Left hindlimb (tissue), 1 donor: ENCODE measurements at regions not wholly inside any gene's neighbourhood (a gene's known extent, or its start where the extent isn't known, plus 50 kb on each side); places are given as distances from the start of the nearest gene placed in this dataset.

Experiments used
- DNase-seq: peaks from one replicate; pipeline ENCODE4 v3.0.0-alpha.2; 2018

DNA sequence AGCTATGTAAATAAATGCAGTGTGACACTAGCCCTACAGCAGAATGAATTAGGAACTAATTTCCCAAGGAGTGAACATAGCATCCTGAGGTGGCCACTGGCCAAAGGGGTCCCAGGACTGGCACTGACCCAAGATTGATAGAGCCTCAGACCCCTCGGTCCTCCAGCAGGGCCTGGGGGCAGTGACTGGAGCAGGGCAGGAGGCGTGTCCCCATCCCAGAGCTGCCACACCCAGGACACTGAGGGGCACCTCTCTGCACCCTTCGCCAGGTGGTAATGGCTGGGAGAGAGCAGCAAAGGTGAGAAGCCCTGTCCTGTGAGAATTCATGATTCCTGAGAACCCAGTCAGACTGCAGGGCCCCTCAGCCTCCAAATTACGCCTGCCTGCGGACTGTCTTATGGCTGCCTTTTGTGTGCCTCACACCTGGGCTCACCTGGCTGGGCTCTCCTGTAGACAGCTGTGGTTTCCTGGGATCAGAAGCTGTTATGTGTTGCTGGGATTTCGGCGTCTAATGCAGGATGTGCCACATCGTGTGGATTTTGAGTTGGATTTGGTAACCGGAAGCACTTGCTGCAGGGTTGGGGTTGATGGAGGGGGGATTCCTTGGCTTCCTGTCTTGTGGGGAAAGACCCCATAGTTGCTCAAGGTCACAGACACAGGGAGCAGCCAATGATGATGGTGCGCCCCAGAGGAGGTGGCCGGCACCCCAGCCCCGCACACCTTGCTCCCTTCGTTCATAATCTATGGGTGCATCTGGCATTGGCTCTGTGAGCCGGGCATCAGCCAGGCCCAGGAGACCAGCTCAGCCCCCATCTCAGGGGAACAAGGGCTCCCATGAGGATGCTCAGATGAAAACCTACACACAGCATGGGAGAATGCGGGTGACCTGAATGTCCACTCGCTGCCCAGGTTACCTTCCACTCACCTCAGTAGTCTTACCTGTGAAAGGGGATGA lies 582.9 kb downstream of the BRD1 start:
- no peak for DNase-seq

DNA sequence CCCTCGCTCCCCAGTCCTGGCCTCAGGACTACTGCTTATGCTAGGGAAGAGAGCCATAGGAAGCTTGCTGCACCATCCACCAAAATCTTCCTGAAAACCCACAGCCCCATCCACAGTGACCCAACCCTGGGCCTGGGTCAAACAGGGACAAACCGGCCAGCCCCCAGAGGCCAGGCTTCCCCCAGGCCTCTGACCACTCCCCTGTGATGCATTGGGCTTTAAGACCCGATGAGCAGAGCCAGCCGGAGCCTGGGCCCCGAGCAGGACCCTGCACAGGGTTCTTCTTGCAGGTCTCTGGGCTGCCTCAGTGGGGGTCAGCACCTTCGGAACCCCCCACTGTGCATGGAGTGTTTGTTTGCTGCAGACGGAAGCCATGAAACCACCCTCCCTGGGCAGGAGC lies 583.7 kb downstream of the BRD1 start:
- DNase-seq, result no peak

DNA sequence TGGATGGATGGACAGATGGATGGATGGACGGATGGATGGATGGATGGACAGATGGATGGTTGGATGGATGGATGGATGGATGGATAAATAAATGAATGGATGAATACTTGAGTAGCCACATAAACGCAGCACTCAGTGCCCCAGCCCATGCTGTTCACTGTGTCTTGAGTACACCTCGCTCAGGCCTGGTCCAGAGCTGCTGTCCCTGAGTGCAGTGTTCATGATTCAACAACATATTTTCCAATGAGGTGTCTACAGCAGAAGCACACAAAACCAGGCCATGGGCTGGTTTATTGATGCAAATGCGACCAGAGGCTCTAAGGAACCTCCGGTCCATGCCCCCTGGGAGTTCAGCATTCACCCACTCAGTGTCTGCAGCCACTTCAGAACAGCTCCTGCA lies 584.3 kb downstream of the BRD1 start:
- DNase-seq, result no peak

DNA sequence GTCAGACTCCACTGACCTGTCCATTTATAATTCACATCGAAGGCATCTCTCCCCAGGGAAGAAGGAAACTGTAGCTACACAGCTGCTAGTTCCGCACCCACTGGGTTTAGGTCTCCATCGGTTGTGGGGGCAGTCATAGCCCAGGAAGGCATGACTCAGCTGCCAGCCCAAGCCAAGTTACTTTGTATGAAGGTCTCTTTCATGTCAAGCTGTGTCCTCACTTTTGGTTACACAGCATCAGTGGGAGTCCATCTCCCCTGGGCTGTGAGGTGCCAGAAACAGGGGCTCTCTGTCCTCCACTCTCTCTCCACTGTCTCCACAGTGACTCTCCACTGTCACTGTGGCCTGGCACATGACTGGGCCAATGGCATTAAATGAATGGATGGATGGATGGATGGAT lies 585.2 kb downstream of the BRD1 start:
- DNase-seq, result no peak

DNA sequence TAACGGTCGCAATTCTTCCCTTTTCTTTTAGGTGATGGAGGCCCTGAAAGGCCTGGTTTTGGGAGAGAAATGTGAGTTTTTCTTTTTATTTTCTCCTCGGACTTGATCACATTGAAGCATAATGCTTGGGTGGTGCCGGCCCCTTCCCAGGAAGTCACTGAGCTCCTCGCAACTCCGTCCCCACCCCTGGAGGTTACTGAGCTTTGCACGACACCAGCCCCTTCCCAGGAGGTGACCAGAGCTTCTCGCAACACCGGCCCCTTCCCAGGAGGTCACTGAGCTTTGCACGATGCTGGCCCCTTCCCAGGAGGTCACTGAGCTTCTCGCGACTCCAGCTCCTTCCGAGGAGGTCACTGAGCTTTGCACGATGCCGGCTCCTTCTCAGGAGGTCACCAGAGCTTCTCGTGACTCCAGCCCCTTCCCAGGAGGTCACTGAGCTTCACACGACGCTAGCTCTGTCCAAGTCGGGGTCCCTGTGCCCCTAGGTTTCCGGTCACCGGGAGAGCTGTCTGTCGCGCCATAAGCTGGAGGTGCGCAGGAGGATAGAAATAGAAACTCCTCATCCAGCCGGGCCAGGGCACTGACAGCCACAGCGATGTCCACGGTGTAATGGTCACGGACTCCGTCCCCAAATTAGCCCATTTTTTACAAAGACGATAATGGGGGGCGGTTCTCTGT lies 586.4 kb downstream of the BRD1 start:
- no peak for DNase-seq

DNA sequence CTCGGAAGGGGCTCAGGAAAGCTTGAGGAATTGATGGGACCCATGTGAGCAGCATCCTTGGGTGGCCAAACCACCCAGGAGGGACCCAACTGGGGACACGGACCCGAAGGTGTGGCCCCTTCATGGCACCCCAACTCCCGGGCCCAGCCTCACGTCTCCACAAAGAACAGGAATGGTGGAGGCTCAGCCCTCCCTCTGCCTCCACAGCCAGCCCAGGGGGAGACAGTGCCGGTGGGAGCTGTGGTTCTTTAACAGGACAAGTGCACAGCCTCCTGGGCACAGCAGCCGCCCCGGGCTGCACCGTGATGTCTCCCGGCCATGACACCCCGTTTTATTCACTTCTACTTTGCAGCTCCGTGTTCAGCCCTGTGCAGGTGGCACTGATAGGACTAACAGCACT lies 587.2 kb downstream of the BRD1 start:
- no peak for DNase-seq

DNA sequence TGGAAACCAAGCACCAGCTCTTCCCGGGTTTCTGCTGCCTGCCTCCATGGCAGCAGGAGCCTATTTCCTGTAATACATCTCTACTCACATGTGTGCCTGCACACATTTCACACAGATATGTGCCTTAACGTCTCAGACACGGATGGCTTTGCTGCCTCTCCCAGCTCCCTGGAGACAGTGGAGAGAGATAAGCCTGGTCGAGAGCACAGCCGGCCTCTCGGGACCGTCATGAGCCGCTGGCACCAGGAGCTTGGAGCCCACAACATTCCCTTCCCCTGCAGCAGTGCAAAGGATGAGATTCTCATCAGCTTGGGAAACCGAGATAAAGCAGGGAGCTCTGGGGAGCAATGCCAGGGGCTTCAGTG lies 587.7 kb downstream of the BRD1 start:
- no peak for DNase-seq

DNA sequence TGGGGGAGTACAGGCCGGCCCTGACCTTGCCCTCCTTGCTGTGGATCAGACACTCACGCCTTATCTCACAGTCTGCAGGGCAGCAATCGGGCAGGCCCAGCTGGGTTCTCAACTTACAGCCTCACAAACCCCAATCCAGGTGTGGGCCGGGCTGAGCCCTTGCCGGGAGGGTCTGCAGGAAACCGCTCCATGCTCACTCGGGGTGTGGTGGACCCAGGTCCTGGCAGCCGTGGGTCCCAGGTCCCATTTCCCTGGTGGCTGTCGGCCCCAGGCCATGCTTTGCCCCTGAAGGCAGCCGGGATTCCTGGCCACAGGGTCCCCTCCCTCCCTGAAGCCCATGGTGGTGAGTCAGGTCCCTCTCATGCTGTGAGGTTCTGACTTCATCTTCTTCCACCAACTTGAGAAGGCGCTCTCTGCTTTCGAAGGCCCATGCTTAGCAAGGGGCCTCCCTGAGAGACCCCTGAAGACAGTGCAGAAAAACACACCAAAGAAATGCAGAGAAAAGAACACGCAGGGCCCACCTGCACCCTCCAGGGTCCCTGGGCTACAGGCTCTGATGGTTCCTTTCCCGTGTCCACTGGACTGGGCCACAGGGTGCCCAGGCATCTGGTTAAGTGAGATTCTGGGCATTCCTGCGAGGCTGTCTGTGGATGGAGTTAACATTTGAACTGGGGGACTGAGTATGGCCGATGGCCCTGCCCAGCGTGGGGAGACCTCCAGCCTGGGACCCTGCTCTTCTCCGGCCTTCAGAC lies 588.2 kb downstream of the BRD1 start:
- DNase-seq, result no peak

DNA sequence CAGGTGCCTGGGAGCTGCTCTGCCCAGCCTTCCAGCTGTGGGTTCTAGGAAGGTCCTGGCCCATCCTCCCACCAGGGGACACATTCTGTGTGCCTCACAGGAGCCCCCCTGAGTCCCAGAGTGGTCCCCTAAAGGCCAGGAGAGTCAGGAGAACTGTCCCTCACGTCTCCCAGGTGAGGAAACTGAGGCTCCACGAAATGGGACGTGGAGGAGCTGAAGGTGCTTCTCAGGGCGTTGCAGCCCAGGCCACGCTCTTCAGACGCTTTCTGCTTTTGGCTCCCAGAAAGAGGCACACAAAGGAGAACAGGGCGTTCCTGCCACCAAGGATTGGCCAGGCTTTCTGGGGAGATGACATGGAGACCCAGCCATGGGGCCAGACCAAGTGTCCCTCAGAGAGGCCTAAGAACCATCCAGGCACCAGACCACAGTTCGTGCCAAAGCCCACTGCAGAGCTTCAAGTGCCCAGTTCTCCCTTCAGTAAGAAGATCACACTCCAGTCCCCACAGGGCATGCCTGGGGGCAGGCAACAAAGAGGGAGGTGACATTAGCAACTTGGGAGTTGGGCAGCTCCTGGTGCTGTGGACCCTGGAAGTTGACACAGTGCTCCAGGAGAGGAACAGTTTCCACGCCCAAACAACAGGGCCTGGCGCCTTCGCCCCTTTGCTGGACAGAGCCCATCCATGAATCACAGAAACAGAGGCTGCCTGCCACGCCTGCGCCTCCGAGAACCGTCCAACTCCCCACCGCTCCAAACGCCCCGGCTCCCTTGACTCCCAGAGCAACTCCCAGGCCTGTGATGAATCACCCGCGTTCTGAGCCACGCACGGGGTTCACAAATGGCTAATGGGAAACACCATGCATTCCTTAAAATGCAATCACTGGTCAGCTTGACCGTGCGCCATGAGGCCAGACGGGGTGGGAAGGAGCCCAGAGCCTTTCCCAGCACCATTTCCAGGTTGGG lies 589.2 kb downstream of the BRD1 start:
- DNase-seq, result no peak

DNA sequence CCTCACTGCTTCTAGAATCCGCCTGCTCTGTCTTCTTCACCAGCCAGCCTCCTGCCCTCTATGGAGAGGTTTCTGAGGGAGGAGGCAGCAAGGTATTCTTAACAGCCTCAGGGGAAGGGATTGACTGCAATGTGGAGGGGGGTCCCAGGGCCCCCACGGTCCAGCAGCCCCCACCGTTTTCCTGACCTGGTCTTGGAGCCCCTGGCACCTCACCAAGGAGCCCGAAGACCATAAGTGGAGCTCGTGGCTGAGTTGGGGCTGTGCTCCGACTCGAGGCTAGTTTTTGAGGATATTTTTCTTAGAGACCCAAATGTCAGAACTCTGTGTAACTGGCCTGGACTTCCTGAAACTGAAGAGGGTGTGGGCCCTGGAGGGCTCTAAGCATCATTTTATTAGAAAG lies 590.0 kb downstream of the BRD1 start:
- DNase-seq, result no peak

DNA sequence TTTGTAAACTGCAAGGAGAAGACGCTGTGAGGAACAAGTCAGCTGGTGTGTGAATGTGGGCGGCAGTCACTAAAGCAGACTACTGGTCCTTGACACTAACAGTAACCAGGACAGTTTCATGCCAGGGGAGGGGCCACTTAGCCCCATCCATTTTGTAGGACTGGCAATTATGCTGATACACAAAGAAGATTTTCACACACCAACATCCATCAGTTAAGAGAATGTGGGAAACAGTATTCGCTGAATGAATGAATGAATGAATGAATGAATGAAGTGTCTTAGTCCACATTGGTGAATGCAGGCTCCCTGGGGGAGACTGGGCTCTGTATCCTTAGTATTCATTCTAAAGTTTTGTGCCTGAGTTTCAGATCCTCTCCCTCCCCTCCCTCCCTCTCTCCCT lies 590.4 kb downstream of the BRD1 start:
- no peak for DNase-seq

DNA sequence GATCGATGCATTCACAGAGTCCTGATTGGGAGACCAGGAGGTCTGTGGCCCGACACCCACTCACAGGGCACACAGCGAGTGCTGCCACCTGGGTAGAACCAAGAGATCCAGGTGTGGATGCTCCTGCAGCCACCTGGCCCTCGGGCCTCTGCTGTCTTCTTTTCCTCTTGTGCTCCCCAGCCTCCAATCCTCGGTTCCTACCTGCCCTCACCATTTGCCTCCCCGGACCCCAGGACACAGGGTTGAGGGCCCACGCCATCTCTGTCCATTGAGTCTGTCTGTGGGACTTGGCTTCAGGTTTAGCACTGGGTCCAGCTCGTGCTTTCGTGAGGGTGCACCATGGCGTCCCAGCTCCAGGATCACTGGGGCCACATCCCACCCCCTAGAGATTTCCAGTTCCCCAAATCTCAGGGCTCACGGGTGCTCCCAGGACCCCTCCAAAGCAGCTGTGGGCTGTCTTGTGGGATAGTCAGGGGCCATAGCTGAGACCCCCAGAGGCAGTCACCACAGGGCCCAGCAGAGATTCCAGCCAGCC lies 591.1 kb downstream of the BRD1 start:
- no peak for DNase-seq

DNA sequence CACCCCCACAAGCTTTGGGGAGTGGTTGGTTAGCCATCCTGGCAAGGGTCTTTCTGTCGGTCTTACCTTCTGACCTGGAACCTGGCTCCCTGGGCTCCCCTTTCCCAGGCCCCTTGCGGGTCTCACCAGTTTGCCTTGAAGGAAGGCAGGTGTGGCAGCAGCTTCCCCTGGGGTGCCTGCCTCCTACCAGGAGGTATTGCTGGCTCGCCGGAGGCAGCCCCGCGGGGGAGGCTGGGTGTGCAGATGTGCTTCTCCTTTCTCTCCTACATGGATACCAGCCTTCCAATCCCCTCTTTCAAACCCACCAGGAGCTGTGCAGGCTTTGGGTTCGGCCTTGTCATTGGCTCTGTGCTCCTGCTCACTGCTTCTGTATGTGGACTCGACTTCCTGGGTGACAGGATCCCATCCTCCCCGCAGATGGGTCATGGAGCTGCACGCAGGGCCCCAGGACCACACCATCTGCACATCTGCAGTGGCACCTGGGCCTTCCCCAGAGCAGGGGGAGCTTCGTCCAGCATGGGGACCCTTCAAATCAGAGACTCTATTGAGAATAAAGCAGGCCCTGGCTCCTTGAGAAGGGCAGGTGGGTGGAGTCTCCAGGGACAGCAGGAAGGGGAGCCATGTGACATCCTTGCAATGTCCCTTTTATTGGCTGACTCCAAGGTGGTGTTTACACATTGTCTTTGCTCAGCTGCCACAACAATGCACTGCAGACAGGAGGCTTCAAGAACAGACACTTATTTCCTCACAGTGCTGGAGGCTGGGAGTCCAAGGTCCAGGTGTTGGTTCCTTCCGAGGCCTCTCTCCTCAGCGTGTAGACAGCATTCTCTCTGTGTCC lies 592.0 kb downstream of the BRD1 start:
- DNase-seq, result no peak

DNA sequence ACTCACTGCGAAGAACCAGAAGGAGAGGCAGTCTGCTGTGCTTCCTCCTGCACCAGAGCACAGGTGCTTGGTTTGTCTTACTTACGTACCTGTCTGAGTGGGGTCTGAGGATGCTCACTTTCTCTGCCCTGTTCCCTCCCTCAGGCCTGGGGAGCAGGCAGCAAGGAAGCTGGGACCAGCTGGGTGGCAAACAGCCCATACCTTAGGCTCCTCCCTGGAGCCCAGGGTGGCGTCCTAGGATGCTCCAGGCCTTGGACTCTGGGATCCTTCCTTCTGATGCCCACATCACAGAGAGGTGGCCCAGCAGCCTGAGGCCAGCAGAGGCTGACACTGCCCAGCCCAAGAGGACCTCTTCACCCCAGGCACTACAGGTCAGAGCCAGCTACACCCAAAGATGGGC lies 593.2 kb downstream of the BRD1 start:
- DNase-seq, result no peak

DNA sequence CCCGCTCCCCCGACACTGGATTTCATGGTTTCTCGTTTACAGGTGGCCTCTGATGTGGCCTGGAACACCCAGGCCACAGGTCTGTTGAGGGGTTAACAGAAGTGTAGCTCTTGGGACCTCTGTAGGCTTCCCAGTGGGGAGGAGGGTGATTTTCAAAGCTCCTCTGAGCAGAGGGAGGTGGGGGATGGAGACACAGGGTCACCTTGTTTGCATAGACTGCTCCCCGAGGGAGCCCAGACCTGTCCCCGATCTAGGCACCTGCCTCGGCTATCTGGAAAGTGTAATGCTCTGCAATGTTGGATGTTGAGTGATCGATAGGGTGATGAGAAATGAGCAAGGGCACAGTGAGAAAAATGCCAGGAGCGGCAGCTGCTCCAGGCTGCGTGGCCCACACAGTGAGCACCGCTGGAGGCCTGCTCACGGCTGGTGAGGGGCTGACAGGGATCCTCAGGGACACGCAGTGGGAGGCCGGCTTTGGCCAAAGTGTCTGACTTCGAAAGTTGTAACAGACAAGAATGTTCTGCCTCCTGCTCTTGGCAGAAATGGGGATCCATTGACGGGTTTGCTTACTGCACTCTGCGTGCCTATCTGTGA lies 594.1 kb downstream of the BRD1 start:
- no peak for DNase-seq

DNA sequence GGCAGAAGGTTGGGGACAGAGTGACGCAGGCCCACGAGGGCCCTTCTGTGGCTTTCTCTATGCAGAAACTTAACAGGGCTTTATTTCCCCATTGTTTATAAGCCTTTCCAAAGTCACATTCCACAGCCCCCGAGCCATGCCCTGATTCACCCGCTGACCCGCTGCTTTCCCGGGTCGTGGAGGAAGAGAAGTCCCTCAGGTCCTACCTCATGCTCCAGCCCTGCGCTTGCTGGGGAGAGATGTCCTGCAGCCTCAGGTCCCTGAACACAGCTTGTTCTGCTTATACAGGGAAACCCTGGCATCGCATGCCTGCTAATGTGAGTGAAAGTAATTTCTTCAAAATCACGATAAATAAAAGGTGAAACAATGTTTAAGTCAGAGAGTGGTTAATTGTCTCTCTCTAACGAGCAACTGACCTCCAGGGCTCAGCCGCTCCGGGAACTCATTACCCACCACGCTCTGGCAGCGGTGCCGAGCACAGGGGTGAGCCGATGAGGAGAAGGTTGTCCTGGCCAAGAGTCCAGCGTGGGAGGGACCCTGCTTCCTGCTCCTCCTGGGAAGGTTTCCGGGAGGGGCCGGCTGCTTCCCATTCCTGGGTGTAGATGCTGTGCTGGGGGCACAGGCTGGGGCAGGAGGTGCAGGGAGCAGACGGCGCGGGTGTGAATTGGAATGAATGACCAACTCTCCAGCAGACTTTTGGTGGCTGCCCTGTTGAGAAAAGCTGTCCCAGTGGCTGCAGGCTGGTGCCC lies 595.2 kb downstream of the BRD1 start:
- DNase-seq, result no peak

DNA sequence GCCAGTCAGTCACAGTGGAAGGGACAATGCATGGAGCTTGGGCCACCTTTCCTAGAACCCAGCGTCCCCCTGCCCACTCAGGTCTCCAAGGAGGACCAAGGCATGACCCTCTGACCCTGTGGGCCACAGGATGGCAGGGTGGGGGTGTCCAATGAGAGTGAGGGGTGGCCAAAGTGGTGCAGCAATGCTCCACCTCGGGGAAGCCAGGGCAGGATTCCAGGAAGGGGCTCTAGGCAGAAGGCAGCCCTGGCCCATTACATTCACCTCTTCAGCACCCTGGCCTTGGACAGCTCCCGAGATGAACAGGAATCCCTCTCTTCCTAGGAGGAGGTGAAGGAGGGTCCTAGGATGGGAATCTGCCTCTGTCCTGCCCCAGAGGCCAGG lies 597.5 kb downstream of the BRD1 start:
- no peak for DNase-seq

DNA sequence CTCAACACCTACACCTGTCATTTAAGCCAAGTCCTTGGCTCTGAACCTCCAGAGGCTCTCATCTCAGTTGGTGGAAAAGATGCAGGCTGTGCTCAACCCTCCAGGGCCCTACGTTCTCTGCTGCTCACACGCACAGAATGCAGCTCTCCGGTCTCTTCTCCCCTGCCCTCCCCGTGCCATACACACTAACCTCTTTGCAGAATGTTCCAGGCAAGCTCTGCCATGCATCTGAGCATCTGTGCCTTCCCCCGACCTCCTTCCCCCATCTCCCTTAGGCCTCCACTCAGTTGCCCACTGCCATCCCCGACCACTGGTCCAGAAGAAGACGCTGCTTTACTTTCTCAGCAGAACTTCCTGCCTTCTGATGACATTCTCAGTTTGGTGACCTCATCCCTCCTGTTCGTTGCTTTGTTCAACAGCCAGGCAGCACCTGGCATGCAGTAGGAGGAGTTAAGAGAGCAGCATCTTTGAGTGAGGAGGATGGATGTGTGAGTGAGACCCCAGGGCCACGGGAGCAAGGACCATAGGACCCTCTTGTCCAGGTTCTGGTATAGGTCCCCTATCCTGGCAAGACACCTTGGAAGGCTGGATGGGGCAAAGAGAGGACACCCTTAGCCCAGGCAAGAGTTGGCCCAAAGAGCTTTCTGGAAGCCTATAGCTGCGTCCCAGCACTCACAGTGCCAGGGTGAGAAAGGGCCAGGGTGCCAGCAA lies 598.0 kb downstream of the BRD1 start:
- DNase-seq, result no peak

DNA sequence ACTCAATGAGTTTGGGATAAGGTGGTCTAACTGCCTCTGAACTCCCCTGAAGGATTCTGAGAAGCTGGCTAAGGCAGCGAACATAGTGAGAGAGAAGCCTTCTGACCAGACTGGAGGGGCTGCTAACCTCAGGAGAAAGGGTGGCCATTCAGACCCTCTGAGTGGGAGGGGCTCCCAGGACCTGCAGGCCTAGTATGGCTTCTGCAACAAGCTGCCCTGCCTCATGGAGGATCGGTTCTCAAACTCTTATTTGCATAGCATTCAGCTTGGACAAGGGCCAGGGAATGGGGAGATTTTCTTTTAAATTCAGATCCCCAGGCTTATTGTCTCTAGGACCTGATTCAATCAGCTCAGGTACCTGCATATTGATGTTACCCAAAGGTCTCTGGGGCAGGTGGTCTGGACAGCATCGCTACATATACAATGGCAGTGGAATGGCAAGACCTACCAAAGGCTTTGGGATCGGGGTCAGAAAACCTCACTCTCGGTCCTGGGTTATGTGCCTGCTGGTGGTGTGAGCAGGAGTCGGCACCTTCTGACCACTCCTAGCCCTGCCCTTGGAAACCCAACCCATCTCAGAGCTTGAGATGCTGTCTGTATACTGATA lies 599.1 kb downstream of the BRD1 start:
- no peak for DNase-seq
